ENCODE measurements at regions not wholly inside any gene's neighbourhood (a gene's known extent, or its start where the extent isn't known, plus 50 kb on each side); places are given as distances from the start of the nearest gene placed in this dataset.

DNA sequence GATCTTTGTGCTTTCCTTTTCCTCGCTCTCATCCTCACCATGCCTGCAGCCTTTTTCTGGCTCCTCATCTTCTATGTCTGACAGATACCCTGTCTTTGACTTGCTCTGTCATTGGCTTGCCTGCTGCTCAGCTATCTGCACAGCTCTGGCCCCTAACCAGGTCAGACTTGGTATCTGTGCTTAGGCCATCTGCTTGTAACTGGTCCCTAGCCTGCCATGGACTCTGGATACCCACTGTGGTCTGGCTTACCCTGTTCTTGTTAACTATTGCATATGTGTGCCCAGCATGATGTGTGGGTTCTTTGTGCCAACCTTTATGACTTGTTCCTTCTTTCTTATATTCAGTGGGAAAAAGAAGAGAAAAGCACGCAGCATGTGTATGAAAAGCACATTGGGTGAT is 109.7 kb upstream of the ROPN1 start:
- no peaks in the 10 kb centered on the region for H3K27me3 ChIP-seq (replicated peaks in 1 of 4; ENCODE audit: control insufficient read depth in 3 of 4, extremely low read depth in 1 of 4, insufficient read depth in 3 of 4, low read length in 3 of 4)
- CTCF ChIA-PET (ENCODE audit: partially characterized antibody): interaction anchor here (0.5 kb wide), 1 partner anchor 254 kb away, joined by 3 read pairs; no protein-coding TSS in a partner anchor
- H3K27ac ChIP-seq (ENCODE audit: low read depth, low read length): no peak overlapping the region
- H3K79me2 ChIP-seq (ENCODE audit: control insufficient read depth in 1 of 2, insufficient read depth in 2 of 2, low read length in 2 of 2): no peaks in the 10 kb centered on the region
- H4K20me1 ChIP-seq (replicated peaks in 1 of 2; ENCODE audit: control insufficient read depth in 1 of 2, insufficient read depth in 2 of 2, low read length in 2 of 2): no peaks in the 10 kb centered on the region
- H2BK20ac ChIP-seq (ENCODE audit: low read length): no peak overlapping the region
- H2BK5ac ChIP-seq (ENCODE audit: low read depth, low read length): no peak overlapping the region
- H2BK12ac ChIP-seq (ENCODE audit: low read depth, low read length): no peak overlapping the region
- WGBS, 2 experiments (ENCODE audit: extremely low coverage in 1 of 2, insufficient coverage in 1 of 2, insufficient read length in 1 of 2, insufficient replicate concordance in 2 of 2, low coverage in 1 of 2, low lambda C conversion rate in 2 of 2, missing lambda C conversion rate in 1 of 2): 86% methylated on average over 1 of the region's 2 CpGs; no CpG with 5 or more reads in 1 of the 2 experiments
- no peak for DNase-seq (ENCODE audit: low read depth in 1 of 2, low spot score in 2 of 2)
- H2BK15ac ChIP-seq (ENCODE audit: low read length): no peak overlapping the region
- no peak overlapping the region for H3K9ac ChIP-seq (replicated peaks in 1 of 4; ENCODE audit: extremely low read depth in 1 of 4, low read depth in 3 of 4, low read length in 3 of 4)
- no peak overlapping the region for H3K4me3 ChIP-seq (ENCODE audit: extremely low read depth in 1 of 4, insufficient read depth in 2 of 4, low read depth in 3 of 4, low read length in 4 of 4)
- POLR2A ChIA-PET (ENCODE audit: partially characterized antibody): no interaction called here
- H4K8ac ChIP-seq (ENCODE audit: extremely low read depth, insufficient read depth, low read length): no peak overlapping the region
- H3K18ac ChIP-seq (ENCODE audit: extremely low read depth, low read length): no peak overlapping the region
- no peak overlapping the region for H2BK120ac ChIP-seq (replicated peaks; ENCODE audit: low read depth, low read length)
- no peak overlapping the region for H3K23ac ChIP-seq (ENCODE audit: insufficient read length)
- H3K9me3 ChIP-seq (ENCODE audit: insufficient read depth in 2 of 2, low read depth in 1 of 2, low read length in 1 of 2): no peaks in the 10 kb centered on the region
- H3K23me2 ChIP-seq (ENCODE audit: low read depth, low read length): no peaks in the 10 kb centered on the region
- H4K5ac ChIP-seq (ENCODE audit: insufficient read length, low read depth, low read length): no peak overlapping the region
- H3K56ac ChIP-seq (replicated peaks; ENCODE audit: insufficient read length, low read depth, low read length): no peak overlapping the region
- H3K79me1 ChIP-seq (ENCODE audit: low read depth, low read length): no peaks in the 10 kb centered on the region
- H3K14ac ChIP-seq (ENCODE audit: insufficient read length): no peak overlapping the region
- H2AK5ac ChIP-seq (ENCODE audit: low read depth, low read length): no peak overlapping the region
- H4K91ac ChIP-seq (replicated peaks; ENCODE audit: insufficient read length, low read length): no peak overlapping the region
- H3K4me2 ChIP-seq (ENCODE audit: insufficient read depth in 1 of 2, low read depth in 2 of 2, low read length in 2 of 2): no peak overlapping the region
- no peak overlapping the region for H2AFZ ChIP-seq (ENCODE audit: low read length)
- H3K4me1 ChIP-seq (replicated peaks in 1 of 4; ENCODE audit: control insufficient read depth in 3 of 4, insufficient read depth in 4 of 4, low read length in 3 of 4): no peaks in the 10 kb centered on the region
- H3K36me3 ChIP-seq (ENCODE audit: control insufficient read depth in 2 of 4, insufficient read depth in 4 of 4, low read length in 3 of 4): no peaks in the 10 kb centered on the region
- no peak for FAIRE-seq
- no peak overlapping the region for H3K4ac ChIP-seq (replicated peaks; ENCODE audit: insufficient read length, low read depth, low read length)
- TF ChIP-seq, protein P1, sequence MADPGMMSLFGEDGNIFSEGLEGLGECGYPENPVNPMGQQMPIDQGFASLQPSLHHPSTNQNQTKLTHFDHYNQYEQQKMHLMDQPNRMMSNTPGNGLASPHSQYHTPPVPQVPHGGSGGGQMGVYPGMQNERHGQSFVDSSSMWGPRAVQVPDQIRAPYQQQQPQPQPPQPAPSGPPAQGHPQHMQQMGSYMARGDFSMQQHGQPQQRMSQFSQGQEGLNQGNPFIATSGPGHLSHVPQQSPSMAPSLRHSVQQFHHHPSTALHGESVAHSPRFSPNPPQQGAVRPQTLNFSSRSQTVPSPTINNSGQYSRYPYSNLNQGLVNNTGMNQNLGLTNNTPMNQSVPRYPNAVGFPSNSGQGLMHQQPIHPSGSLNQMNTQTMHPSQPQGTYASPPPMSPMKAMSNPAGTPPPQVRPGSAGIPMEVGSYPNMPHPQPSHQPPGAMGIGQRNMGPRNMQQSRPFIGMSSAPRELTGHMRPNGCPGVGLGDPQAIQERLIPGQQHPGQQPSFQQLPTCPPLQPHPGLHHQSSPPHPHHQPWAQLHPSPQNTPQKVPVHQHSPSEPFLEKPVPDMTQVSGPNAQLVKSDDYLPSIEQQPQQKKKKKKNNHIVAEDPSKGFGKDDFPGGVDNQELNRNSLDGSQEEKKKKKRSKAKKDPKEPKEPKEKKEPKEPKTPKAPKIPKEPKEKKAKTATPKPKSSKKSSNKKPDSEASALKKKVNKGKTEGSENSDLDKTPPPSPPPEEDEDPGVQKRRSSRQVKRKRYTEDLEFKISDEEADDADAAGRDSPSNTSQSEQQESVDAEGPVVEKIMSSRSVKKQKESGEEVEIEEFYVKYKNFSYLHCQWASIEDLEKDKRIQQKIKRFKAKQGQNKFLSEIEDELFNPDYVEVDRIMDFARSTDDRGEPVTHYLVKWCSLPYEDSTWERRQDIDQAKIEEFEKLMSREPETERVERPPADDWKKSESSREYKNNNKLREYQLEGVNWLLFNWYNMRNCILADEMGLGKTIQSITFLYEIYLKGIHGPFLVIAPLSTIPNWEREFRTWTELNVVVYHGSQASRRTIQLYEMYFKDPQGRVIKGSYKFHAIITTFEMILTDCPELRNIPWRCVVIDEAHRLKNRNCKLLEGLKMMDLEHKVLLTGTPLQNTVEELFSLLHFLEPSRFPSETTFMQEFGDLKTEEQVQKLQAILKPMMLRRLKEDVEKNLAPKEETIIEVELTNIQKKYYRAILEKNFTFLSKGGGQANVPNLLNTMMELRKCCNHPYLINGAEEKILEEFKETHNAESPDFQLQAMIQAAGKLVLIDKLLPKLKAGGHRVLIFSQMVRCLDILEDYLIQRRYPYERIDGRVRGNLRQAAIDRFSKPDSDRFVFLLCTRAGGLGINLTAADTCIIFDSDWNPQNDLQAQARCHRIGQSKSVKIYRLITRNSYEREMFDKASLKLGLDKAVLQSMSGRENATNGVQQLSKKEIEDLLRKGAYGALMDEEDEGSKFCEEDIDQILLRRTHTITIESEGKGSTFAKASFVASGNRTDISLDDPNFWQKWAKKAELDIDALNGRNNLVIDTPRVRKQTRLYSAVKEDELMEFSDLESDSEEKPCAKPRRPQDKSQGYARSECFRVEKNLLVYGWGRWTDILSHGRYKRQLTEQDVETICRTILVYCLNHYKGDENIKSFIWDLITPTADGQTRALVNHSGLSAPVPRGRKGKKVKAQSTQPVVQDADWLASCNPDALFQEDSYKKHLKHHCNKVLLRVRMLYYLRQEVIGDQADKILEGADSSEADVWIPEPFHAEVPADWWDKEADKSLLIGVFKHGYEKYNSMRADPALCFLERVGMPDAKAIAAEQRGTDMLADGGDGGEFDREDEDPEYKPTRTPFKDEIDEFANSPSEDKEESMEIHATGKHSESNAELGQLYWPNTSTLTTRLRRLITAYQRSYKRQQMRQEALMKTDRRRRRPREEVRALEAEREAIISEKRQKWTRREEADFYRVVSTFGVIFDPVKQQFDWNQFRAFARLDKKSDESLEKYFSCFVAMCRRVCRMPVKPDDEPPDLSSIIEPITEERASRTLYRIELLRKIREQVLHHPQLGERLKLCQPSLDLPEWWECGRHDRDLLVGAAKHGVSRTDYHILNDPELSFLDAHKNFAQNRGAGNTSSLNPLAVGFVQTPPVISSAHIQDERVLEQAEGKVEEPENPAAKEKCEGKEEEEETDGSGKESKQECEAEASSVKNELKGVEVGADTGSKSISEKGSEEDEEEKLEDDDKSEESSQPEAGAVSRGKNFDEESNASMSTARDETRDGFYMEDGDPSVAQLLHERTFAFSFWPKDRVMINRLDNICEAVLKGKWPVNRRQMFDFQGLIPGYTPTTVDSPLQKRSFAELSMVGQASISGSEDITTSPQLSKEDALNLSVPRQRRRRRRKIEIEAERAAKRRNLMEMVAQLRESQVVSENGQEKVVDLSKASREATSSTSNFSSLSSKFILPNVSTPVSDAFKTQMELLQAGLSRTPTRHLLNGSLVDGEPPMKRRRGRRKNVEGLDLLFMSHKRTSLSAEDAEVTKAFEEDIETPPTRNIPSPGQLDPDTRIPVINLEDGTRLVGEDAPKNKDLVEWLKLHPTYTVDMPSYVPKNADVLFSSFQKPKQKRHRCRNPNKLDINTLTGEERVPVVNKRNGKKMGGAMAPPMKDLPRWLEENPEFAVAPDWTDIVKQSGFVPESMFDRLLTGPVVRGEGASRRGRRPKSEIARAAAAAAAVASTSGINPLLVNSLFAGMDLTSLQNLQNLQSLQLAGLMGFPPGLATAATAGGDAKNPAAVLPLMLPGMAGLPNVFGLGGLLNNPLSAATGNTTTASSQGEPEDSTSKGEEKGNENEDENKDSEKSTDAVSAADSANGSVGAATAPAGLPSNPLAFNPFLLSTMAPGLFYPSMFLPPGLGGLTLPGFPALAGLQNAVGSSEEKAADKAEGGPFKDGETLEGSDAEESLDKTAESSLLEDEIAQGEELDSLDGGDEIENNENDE (IDR thresholded peaks at IDR 0.05; ENCODE audit: insufficient replicate concordance, low read length): no peak
